Heart left ventricle (tissue), 13 donors: ENCODE measurements at regions not wholly inside any gene's neighbourhood (a gene's known extent, or its start where the extent isn't known, plus 50 kb on each side); places are given as distances from the start of the nearest gene placed in this dataset.
A peak's percentile ranks its signal among the peaks of the same experiment; 100 is the strongest.

Experiments
- CTCF ChIP-seq, 12 donors: fragments of 200-600 bp; sonication (generic) in 4 of 12; IDR thresholded peaks; one replicate each; pipeline versions ENCODE4 v1.5.0 to v1.8.0; 2018 to 2022; ENCODE audit warnings: antibody characterized with exemption in 12 of 12, mild to moderate bottlenecking in 5 of 12
- POLR2A ChIP-seq, 2 donors: fragments of 450-650 bp; IDR thresholded peaks; one replicate each; pipeline ENCODE4 v1.6.1; 2017; ENCODE audit warnings: antibody characterized with exemption in 2 of 2, mild to moderate bottlenecking in 2 of 2, moderate library complexity in 2 of 2
- donor health status: ischemic (EF 13 %, LVEDD 7.1; RV severe dilation, severe dysfunction).
- donor health status: DM: no; HTN: yes; CAD: no.
- donor health status: DM: no; HTN: no; CAD: no.
- donor health status: ischemic (EF 25% LVEDD 6.9; RV normal size, moderate dysfunction).
- donor health status: ischemic (EF 25% LVEDD 5.7; RV mildly dilated, moderate dysfunction).
- donor health status: ischemic (EF 35%, LVEDD 5.7; RV mildly dilated, moderate dysfunction).
- donor health status: nonischemic (EF 11% LVEDD 7.7; RV severe dilation, severe dysfunction).
- donor health status: DM: yes; HTN: yes; CAD: no.
- donor health status: PGD.
- donor health status: ischemic (EF 29% LVEDD 5.4; RV normal size, mild dysfunction).
- donor health status: nonischemic (EF 23%, LVEDD 6.1; RV moderate dilation, normal function).

GRCh38 chr15:58331913-58332675 is 99.7 kb upstream of the LIPC start:
- no peak for TF ChIP-seq CTCF (IDR thresholded peaks at IDR 0.05)
- TF ChIP-seq POLR2A (IDR thresholded peaks at IDR 0.05): peak in 1 of 2 donors; percentile 13
